Neural cell (in vitro differentiated cells): ENCODE measurements at regions not wholly inside any gene's neighbourhood (a gene's known extent, or its start where the extent isn't known, plus 50 kb on each side); places are given as distances from the start of the nearest gene placed in this dataset.

Experiments used
- H2AFZ ChIP-seq: fragments of 200-600, 300-800 bp; sonication (generic), shearing (Covaris generic); 2 replicates; pipeline ENCODE4 v1.6.0; 2014; ENCODE audit warnings: low read depth, mild to moderate bottlenecking, antibody characterized with exemption, low read length, moderate library complexity
- H3F3A ChIP-seq: fragments of 200-600 bp; shearing (Covaris generic); 2 replicates; pipeline ENCODE4 v1.6.1; 2016; ENCODE audit warnings: mild to moderate bottlenecking, moderate library complexity, mixed read lengths, antibody characterized with exemption, low read length; ENCODE audit not compliant: insufficient read depth, poor library complexity, severe bottlenecking
- H3K27ac ChIP-seq: fragments of 200-600, 300-800 bp; sonication (generic), shearing (Covaris generic); 2 replicates; pipeline ENCODE4 v1.5.1; 2014; ENCODE audit warnings: mild to moderate bottlenecking, low read length, moderate library complexity
- H3K27me3 ChIP-seq: fragments of 300-800, 200-600 bp; sonication (generic), shearing (Covaris generic); 2 replicates; pipeline ENCODE4 v1.6.0; 2014; ENCODE audit warnings: mild to moderate bottlenecking, low read depth, low read length, moderate library complexity; ENCODE audit not compliant: insufficient read depth
- H3K36me3 ChIP-seq: fragments of 300-800, 200-600 bp; sonication (generic), shearing (Covaris generic); 2 replicates; pipeline ENCODE4 v1.5.1; 2014; ENCODE audit warnings: mild to moderate bottlenecking, antibody characterized with exemption, low read length, moderate library complexity; ENCODE audit not compliant: insufficient read depth
- H3K4me2 ChIP-seq: fragments of 300-800, 200-600 bp; sonication (generic), shearing (Covaris generic); 2 replicates; pipeline ENCODE4 v1.6.0; 2014; ENCODE audit warnings: mild to moderate bottlenecking, low read length
- H3K4me3 ChIP-seq: fragments of 300-800, 200-600 bp; sonication (generic), shearing (Covaris generic); 2 replicates; pipeline ENCODE4 v1.5.1; 2014; ENCODE audit warnings: mild to moderate bottlenecking, low read length, moderate library complexity
- H3K79me2 ChIP-seq: fragments of 200-600 bp; shearing (Covaris generic); replicated peaks from 2 replicates; pipeline ENCODE4 v1.6.0; 2014; ENCODE audit warnings: mild to moderate bottlenecking, low read length, moderate library complexity; ENCODE audit not compliant: insufficient read depth
- H3K9ac ChIP-seq: fragments of 300-800, 200-600 bp; sonication (generic), shearing (Covaris generic); 2 replicates; pipeline ENCODE4 v1.6.1; 2016; ENCODE audit warnings: mild to moderate bottlenecking, low read length, mixed read lengths
- H3K9me2 ChIP-seq: fragments of 200-600 bp; shearing (Covaris generic); 2 replicates; pipeline ENCODE4 v1.6.1; 2016; ENCODE audit warnings: mild to moderate bottlenecking, low read length, mixed read lengths; ENCODE audit not compliant: insufficient read depth
- H3K9me3 ChIP-seq: fragments of 200-600, 300-800 bp; sonication (generic), shearing (Covaris generic); 2 replicates; pipeline ENCODE4 v1.6.1; 2016; ENCODE audit warnings: mild to moderate bottlenecking, mixed run types, low read length, moderate library complexity, mixed read lengths
- H4K20me1 ChIP-seq: fragments of 200-600 bp; shearing (Covaris generic); 2 replicates; pipeline ENCODE4 v1.6.1; 2016; ENCODE audit warnings: mild to moderate bottlenecking, mixed run types; ENCODE audit not compliant: insufficient read depth
- CTCF ChIP-seq: fragments of 450-650 bp; IDR thresholded peaks from 2 replicates; pipeline ENCODE4 v1.5.1; 2014; ENCODE audit warnings: antibody characterized with exemption, mild to moderate bottlenecking, moderate library complexity; ENCODE audit not compliant: poor library complexity, severe bottlenecking
- EP300 ChIP-seq: fragments of 450-650 bp; conservative IDR thresholded peaks from 2 replicates; pipeline ENCODE4 v1.6.1; 2014; ENCODE audit warnings: antibody characterized with exemption, mild to moderate bottlenecking, moderate library complexity; ENCODE audit not compliant: poor library complexity, severe bottlenecking
- EZH2 ChIP-seq: fragments of 200-600, 300-800 bp; shearing (Covaris generic), sonication (generic); IDR thresholded peaks from 2 replicates; pipeline ENCODE4 v1.6.1; 2014; ENCODE audit warnings: antibody characterized with exemption, low read length, borderline replicate concordance, mild to moderate bottlenecking; ENCODE audit not compliant: insufficient read depth, poor library complexity, severe bottlenecking
- MXI1 ChIP-seq: fragments of 450-650 bp; conservative IDR thresholded peaks from 2 replicates; pipeline ENCODE4 v1.6.1; 2014; ENCODE audit warnings: antibody characterized with exemption, mild to moderate bottlenecking; ENCODE audit not compliant: poor library complexity, severe bottlenecking
- POLR2AphosphoS5 ChIP-seq: IDR thresholded peaks from 2 replicates; pipeline ENCODE4 v1.6.1; 2012
- RAD21 ChIP-seq: fragments of 450-650 bp; conservative IDR thresholded peaks from 2 replicates; pipeline ENCODE4 v1.6.1; 2014; ENCODE audit warnings: antibody characterized with exemption, mild to moderate bottlenecking, moderate library complexity
- REST ChIP-seq: IDR thresholded peaks from 2 replicates; pipeline ENCODE4 v1.6.1; 2012; ENCODE audit warnings: borderline replicate concordance
- SMC3 ChIP-seq: fragments of 450-650 bp; conservative IDR thresholded peaks from 2 replicates; pipeline ENCODE4 v1.6.1; 2014; ENCODE audit warnings: antibody characterized with exemption, mild to moderate bottlenecking, moderate library complexity; ENCODE audit not compliant: poor library complexity
- TAF1 ChIP-seq: IDR thresholded peaks from 2 replicates; pipeline ENCODE4 v1.6.1; 2012; ENCODE audit warnings: low read depth

GRCh38 chr3:78154521-78155186 is 1114.8 kb downstream of the ROBO2 start:
- Histone ChIP-seq H3K4me2 (no peak overlapping the region), H3K27ac (no peak overlapping the region), H3K9ac (no peak overlapping the region), H3F3A (no peaks in the 10 kb centered on the region), H3K9me2 (no peaks in the 10 kb centered on the region), H3K79me2 (no peaks in the 10 kb centered on the region), H3K9me3 (no peaks in the 10 kb centered on the region), H3K36me3 (no peaks in the 10 kb centered on the region), H4K20me1 (no peaks in the 10 kb centered on the region), H3K27me3 (no peaks in the 10 kb centered on the region), H3K4me3 (no peak overlapping the region), H2AFZ (no peak overlapping the region)
- TF ChIP-seq CTCF = no peak
- TF ChIP-seq MXI1 = no peak
- TF ChIP-seq RAD21 = no peak
- TF ChIP-seq TAF1 = no peak
- TF ChIP-seq POLR2AphosphoS5 = no peak
- TF ChIP-seq SMC3 = no peak
- no peak for TF ChIP-seq EP300
- TF ChIP-seq REST = no peak
- TF ChIP-seq EZH2 = no peak

GRCh38 chr3:78161736-78162135 is 1121.8 kb downstream of the ROBO2 start:
- no peaks in the 10 kb centered on the region for H4K20me1 ChIP-seq
- H3K9ac ChIP-seq = no peak overlapping the region
- no peaks in the 10 kb centered on the region for H3F3A ChIP-seq
- H3K9me3 ChIP-seq = no peaks in the 10 kb centered on the region
- TF ChIP-seq RAD21 (no peak), SMC3 (no peak)
- no peaks in the 10 kb centered on the region for H3K36me3 ChIP-seq
- H3K27ac ChIP-seq = no peak overlapping the region
- H3K79me2 ChIP-seq = no peaks in the 10 kb centered on the region
- H3K4me2 ChIP-seq = no peak overlapping the region
- H3K9me2 ChIP-seq = no peaks in the 10 kb centered on the region
- H3K27me3 ChIP-seq = no peaks in the 10 kb centered on the region
- H3K4me3 ChIP-seq = no peak overlapping the region
- H2AFZ ChIP-seq = no peak overlapping the region

GRCh38 chr3:78163379-78163778 is 1123.5 kb downstream of the ROBO2 start:
- Histone ChIP-seq H4K20me1 (no peaks in the 10 kb centered on the region), H3K4me3 (no peak overlapping the region), H3K4me2 (no peak overlapping the region), H3K27me3 (no peaks in the 10 kb centered on the region), H3K36me3 (no peaks in the 10 kb centered on the region), H2AFZ (no peak overlapping the region), H3K27ac (no peak overlapping the region), H3K79me2 (no peaks in the 10 kb centered on the region), H3K9me2 (no peaks in the 10 kb centered on the region), H3K9me3 (no peaks in the 10 kb centered on the region), H3K9ac (no peak overlapping the region), H3F3A (no peaks in the 10 kb centered on the region)
- TF ChIP-seq EZH2 (no peak), REST (no peak), EP300 (no peak), CTCF (no peak), RAD21 (no peak), MXI1 (no peak), TAF1 (no peak), POLR2AphosphoS5 (no peak), SMC3 (no peak)
